GM18511 (cell line): ENCODE measurements at regions not wholly inside any gene's neighbourhood (a gene's known extent, or its start where the extent isn't known, plus 50 kb on each side); places are given as distances from the start of the nearest gene placed in this dataset.

Experiments used
- ATAC-seq: cut with Tn5 transposase; IDR thresholded peaks from one replicate; pipeline ENCODE4 v1.9.1; 2021; ENCODE audit warnings: mild to moderate bottlenecking, moderate library complexity; ENCODE audit not compliant: unreplicated experiment

DNA sequence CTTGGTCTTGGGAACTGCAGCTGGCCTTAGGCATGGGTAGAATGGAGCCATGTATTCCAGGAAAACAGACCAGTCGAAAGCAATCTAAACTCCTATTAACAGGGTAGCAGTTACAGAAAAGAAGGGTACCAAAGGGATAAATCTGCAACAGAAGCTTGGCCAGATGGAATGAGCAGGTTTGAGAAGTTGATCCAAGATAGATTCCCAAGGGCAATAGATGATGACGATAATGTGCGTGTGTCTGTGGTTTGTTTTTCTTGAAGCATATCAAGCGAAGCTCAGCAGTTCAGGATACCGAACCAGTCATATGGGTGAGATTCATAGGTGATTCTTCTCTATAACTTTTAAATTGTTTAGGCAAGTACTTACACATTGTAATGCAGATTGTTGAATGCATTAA is 203.8 kb upstream of the SEMA6D start:
- ATAC-seq, result no peak

DNA sequence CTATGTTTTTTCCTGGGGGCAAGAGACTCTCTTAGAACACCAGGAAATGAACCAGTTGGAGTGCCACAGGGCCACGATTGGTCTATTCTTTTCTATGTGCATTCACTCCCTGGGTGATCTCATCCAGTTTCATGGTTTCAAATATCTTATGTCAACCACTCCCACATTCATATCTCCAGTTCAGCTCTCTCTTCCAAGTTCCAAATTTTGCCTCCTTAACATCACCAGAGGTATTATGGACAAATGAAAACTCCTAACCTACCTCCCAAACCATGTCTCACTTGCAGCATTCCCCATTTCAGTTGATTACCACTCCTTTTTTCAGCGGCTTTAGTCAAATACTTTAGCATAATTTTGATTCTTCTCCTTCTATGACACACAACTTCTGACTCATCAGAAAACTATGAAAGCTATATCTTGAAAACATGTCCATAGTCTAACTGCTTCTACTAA is 203.1 kb upstream of the SEMA6D start:
- ATAC-seq, result no peak

DNA sequence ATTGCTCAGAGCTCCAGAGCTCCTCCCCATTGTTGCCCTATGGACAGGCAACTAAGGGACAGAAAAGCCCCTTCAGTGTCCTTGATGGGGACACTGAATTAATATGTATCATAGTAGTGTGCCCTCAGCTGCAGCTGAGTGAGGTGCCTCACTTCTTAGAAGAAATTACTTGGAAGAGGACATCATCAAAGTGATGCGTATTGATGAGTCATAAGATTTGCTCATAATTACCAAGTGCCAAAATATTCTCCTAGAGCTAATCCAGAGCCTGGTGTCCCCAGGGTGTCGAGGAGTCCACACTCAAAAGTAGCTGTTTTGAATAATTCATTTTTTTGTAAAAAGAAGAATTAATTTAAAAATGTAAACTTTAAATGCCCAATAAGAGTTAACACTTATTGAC is 200.7 kb upstream of the SEMA6D start:
- ATAC-seq, result no peak

DNA sequence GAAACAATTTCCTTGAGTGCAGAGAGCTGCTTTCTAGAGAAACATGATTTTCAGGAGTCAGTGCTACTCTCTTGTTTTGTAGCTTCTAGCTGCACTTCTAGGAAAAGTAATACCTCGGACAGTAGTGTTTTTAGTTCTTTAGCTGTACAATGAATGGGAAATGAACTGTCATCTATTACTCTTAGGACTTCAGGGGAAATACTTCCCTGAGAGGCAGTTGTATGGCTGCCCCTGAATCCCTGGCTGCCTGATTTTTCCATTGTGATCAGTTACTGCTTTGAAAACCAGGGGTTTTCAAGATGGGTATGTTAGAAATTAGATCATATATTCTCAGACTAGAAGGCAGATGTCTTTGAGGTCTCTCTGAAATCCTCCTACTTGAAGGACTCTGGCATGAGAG is 200.3 kb upstream of the SEMA6D start:
- ATAC-seq, result no peak

DNA sequence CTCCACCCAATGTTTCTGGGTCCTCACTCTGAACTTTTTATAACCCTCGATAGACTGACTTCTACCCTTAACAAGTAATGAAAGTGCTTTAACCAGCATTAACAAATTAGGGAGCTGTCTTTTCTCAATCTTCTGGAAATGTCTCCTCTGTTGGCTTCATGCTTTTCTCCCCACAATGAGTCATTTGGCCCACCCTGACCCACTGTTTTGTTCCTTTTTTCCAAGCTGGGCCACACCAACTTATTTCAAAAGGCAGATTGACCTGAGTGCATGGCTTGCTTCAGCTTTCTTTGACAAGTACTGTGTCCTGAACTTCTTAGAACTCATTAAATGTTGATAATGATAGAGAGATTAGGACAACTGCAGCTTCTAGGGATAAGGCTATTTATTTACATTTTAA is 199.6 kb upstream of the SEMA6D start:
- no peak for ATAC-seq

GRCh38 chr15:47523681-47524475 is 193.4 kb upstream of the SEMA6D start:
- no peak for ATAC-seq

DNA sequence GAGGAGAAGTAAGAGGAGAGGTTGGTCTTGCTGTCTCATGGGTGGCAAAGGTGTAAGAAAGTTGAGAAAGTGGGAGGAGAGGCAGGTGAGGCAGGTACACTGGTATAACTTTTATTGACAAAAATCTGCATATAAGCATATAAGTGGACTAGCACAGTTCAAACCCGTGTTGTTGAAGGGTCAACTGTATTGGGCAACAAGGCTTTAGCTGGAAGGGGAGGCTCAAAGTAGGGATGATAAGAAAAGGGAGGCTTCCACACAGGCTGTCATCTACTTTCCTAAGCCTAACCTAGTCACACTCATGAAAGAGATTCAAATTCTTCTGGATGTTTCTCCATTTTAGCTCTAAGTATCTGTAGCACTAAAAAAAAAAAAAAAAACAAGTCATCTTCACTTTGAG is 188.1 kb upstream of the SEMA6D start:
- no peak for ATAC-seq

DNA sequence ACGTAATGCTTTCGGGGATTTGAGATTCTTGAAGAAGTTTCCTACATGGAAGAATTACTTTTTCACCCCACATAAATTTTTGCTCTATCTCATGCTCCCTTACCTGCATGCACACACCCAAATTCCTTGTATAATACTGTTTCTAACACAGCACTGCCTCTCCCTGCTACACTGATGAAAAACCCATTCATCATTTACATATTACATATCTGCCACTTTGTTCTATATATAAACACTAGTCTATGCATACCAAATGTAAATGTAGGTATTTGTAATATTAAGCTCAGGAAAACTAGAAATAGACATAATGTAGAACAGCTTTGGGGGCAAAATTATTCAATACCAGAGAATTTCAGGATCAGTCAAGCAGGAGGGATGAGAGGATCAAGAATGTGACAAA is 182.6 kb upstream of the SEMA6D start:
- no peak for ATAC-seq

DNA sequence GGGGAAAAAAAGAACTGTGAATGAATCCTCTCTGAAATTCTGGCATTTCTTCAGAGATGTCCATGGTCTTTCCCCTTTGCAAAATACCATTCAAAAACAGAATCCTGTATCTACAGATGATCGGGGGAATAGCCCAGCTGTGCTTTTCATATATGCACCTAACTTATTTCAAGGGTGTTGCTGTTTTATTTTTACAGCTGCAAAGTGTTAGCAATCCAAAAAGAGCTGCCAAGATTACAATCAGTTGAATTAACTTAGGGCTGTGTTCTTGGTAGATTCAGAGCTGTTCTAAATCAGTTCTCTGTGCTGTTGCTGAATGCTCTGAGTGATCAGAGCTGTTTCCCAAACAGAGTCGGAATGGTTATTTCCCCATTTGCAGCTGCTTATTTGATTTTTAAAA is 175.7 kb upstream of the SEMA6D start:
- no peak for ATAC-seq

- ATAC-seq, result no peak
Measured at GRCh38 chr15:47542312-47542989, 174.9 kb upstream of the SEMA6D start.

GRCh38 chr15:47548231-47548630 is 169.1 kb upstream of the SEMA6D start:
- ATAC-seq, result no peak

- no peak for ATAC-seq
Measured at GRCh38 chr15:47548986-47549385, 168.3 kb upstream of the SEMA6D start.

DNA sequence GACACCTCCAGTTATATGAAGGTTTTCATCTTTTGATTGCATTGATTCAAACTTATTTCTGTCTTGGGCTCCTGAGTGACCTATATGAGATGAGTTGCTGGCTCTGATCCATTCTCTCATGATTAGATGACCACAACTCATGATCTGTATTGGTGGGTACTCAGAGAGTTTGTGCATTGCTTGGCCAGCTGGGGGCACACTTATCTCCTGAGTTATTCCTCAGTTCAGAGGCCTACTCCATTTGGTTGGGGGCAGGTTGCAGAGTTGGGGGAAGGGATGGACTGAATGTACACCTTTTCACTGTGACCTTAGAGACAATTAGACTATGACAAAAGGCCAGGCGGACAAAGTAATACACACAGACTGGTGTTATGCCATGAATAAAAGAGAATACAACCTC is 166.2 kb upstream of the SEMA6D start:
- ATAC-seq, result no peak

DNA sequence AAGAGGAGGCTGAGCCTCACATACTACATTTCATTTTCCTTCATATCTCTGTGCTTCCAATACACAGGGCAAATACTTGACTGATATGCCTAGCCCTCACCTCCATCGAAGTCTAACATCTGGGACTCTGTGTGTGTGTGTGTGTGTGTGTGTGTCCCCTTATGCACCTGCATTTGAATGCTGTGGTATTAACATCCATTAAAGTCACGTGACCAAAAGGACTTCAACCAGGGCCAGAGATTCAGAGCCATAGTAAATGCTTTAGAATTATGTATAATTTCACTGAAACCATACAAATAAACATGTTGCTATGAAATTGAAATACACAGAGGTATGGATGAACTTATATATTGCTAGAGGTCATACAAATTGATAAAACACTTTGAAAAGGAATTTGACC is 165.8 kb upstream of the SEMA6D start:
- no peak for ATAC-seq

DNA sequence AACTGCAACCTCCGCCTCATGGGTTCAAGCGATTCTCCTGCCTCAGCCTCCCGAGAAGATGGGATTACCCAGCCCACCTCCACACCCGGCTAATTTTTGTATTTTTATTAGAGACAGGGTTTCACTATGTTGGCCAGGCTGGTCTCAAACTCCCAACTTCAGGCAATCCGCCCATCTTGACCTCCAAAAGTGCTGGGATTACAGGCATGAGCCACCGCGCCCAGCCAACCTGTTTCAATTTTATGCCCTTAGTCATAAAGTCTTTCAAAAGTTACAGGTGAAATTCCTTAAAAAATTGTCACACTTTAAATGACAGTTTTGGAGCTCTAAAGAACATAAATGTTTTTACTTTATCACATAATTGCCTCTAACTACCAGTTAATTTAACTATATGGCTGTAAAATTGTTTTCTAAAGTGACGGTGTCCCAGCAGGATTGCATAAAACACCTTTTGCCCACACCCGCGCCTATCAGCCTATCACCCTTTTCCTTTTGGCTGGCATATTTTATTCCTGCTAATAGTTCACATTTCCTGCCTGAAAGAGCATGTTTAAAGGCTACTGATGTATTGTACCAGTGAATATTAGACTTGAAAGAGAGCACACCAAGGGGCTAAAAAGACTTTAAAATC is 164.2 kb upstream of the SEMA6D start:
- no peak for ATAC-seq

GRCh38 chr15:47553947-47554346 is 163.4 kb upstream of the SEMA6D start:
- ATAC-seq, result no peak

DNA sequence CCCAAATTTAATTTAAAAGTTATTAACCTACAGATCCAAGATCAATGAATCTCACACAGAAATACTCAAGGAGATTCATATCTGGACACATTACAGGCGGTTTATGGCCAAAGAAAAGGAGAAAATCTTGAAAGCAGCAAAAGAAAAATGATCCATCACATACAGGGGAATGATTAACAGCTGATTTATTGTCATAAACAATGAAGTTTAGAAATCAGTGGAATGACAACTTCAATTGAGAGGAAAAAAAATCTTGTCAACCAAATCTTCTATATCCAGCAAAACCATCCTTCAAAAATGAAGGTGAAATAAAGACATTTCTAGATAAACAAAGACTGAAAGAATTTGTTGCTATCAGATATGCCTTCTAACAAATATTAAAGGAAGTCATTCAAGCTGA is 156.2 kb upstream of the SEMA6D start:
- no peak for ATAC-seq

GRCh38 chr15:47565949-47566348 is 151.4 kb upstream of the SEMA6D start:
- no peak for ATAC-seq

- ATAC-seq, result no peak
Measured at GRCh38 chr15:47566610-47567009, 150.7 kb upstream of the SEMA6D start.

- ATAC-seq, result no peak
Measured at GRCh38 chr15:47568030-47568429, 149.3 kb upstream of the SEMA6D start.

DNA sequence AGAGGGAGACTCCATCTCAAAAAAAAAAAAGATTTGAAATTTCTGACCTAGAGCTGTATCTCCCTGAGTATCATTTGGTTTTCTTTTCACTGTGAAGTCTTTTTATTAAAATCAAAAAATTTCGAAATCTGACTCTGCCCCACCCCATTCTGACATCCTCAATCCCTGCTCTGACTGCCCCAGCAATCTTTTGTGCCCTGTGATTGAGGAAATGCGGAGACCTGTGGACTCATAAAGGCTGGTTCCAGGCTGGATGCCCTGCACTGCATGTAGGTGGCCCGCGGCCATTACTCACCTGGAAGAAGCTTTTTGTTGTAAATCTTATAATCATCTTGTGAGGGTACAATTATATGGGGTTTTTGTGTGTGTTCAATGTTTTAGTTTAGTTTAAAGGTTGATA is 147.3 kb upstream of the SEMA6D start:
- ATAC-seq, result no peak

DNA sequence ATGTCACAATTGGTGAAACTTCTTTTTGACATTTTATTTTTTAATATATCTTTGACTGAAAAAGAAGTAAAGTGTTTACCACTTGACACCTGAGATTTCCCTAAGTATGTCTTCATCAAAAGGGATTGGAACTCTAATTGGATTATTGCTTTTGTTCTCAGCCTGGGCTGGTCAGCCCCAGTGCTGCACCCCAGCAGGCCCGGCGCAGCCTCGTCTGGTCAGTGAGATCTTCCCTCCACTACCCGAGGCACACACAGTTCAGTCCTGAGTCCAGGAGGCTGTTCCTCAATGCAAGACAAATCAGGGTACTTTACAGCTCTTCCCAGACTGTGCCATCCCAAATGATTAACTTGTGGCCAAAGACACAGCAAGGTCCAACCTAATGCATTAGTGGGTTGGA is 146.9 kb upstream of the SEMA6D start:
- no peak for ATAC-seq
